NCI-H2171 (cell line): ENCODE measurements at regions not wholly inside any gene's neighbourhood (a gene's known extent, or its start where the extent isn't known, plus 50 kb on each side); places are given as distances from the start of the nearest gene placed in this dataset.
"Not testable (repeated sequence)": the region's sequence is repeated elsewhere in the genome, so short reads cannot be mapped to it uniquely, and the experiment has no call there.

Source experiments
- DNase-seq: peaks from one replicate; lab custom pipeline; 2025; lab: John Stamatoyannopoulos, UW

DNA sequence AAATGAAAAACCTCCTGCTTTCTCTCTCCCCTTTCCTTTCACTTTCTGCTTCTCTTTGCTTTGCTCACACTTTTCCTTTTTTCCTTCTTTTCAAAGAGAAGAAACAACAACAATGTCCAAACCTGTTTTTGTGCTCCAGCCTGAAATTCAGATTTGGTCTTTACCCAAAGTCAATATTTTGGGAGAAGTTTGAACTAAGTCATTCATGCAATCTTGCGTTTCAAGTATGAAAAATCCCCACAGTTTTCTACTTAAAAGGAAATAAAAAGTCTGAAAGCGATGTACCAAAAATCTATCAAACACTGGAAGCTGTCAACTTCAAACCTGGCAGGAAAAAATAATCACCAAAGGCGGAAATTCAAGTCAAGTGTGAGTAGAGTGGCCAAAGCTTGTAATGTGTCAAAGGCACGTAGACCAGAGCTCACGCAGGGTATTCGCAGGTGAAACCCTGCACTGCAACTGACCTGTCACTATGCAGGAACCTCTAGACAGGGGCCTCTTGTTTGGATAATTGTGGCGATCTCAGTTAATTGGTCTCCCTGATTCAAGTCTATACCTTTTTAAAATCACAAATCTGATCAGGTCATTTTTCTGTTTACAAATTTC is 118.8 kb upstream of the GALNT15 start:
- no peak for DNase-seq

DNA sequence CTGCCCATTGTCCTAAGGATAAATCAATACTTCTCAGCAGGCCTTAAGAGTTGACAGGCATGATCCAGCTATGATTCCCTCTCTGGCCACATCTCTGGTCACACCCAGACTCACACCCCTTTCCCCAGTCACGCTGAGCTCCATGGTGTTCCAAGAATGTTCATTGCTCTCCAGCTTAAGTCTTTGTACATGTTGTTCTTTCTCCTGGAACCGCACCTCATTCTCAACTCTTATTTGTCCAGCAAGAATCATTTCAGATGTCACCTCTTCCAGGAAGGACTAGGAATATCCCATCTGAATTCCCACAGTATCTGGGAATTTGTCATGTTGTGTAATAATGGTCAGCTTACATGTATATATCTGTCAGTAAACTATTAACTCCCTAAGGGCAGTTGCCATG is 118.3 kb upstream of the GALNT15 start:
- no peak for DNase-seq

DNA sequence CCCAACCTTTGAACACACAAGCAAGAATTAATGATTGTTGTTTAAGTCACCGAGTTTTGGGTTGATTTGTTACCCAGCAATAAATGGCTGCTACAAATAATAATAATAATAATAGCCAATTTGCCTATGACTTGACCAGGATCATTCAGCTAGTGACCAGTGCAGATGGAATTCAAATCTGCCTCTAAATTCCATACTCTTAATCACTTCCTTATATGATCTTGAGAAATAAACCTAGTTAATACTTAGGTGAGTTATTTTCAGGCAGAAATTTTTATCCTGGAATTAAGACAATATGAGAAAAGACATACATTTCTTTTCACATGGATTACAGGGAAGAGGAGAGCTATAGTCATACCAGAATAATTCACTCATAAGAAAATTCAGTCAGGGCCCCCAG is 116.0 kb upstream of the GALNT15 start:
- no peak for DNase-seq

DNA sequence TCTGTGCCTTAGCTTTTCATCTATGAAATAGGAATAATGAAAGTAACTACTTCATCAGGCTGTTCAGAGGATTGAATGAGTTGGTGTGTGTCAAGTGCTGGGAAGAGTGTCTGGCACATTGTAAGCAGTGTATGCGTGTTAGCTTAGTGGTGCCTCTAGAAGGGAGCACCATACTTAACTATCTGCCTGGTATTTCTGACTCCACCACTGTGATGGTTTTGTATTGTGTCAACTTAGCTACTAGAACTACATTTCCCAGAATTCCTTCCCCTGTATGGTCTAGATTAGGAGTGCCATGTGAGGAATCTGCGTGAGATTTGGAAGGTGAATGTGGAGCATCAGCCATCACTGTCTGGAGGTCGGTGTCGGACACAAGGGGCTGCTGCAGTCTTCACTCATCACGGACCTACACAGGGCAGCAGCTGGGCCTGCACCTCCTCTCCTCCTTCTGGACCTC is 115.4 kb upstream of the GALNT15 start:
- DNase-seq = no peak

DNA sequence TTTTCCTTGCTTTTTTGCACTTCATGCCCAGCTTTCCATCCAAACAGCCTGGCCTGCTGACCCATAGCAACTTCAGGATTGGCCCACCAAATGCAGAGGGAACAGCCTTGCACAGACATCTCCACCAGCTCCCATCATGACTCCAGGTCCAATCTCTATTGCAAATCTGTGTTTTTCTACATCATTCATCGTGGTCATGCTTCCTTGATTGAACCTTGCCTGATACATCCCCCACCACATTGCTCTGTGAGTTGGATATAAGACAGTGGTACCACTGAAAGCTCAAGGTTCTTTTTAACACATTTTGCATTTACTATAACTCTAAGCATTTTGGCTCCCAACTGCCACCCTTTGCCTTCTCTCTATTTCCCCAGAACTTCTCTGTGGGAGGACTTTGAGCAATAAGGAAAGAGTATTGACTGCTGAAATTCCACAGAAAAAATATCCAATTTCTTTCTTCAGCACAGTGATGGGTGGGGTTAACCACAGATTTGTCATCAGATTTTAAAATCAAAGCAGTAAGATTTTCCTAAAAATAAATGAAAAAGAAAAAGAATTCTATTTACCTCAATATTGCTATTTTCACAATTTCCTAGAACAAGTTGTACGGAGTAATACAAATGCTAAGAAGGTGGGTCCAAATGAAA is 114.6 kb upstream of the GALNT15 start:
- DNase-seq = no peak

DNA sequence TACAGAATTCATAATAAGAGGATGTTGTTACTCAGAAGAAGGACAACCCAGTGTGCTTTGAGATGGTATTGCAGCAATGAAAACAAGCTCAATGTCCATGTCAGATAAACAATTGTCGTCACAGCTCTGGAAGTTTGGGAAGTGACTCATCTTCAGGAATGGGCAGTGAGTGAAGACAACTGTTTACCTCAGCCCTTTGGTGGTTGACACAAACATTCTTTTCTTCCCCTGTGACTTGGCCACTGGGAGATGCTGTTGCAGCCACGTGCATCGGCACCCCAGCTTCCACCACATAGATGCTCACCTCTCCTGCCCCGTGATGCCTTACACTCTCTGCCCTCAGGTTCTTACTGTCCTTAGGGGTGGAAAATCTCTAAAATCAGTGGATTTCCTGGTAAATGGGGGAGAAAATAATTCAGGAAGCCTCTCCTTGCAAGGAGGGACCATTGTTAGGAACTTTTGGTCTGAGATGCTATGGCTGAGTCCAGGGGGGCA is 114.1 kb upstream of the GALNT15 start:
- no peak for DNase-seq

DNA sequence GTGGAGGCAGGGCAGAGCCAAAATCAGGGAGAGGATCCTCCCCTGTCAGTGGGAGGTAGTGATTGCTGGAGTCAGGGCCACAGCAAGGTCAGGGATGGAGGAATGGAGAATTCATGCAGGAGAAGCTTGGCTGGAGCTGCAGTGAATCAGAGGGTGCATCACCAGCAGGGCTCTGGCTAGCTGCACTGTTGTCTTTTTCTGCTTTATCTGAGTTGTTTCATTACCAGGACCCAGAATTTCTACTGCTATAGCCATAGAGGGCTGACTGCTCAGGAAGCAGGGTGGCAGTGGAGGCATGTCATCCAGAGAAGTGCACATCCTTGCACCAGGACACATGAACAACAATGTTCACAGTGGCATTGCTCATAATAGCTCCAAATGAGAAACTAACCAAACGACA is 113.5 kb upstream of the GALNT15 start:
- DNase-seq = no peak

DNA sequence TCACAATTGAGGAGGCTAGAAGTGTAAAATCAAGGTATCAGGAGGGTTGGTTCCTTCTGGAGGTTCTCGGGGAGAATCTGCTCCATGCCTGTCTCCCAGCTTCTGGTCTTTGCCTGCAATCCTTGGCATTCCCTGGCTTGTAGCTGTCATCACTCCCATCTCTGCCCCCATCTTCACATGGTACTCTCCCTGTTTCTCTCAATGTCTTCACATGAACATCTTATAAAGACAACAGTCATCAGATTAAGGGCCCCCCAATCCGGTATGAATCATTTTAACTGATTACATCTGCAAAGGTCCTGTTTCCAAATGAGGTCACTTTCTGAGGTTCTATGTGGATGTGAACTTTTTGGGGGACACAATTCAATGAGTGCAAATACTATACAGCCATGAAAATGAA is 113.0 kb upstream of the GALNT15 start:
- no peak for DNase-seq

DNA sequence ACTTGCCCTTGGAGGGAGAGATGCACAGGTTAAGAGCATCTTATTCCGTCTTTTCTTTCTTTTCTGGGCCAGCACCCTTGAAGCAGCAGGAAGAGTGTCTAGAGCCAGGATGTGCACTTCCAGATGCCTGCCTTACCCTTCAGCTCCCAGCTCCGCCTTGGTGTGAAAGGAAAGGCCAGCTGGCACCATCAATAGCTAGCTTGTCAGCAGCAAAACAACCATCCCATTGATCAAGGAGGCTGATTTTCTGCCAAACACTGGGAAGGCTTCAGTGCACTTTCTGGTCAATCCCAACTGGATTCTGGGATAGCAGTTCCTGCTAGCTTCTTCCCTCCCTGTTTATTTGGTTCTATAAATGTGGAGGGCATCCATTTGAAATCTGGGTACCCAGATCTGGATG is 110.9 kb upstream of the GALNT15 start:
- no peak for DNase-seq

DNA sequence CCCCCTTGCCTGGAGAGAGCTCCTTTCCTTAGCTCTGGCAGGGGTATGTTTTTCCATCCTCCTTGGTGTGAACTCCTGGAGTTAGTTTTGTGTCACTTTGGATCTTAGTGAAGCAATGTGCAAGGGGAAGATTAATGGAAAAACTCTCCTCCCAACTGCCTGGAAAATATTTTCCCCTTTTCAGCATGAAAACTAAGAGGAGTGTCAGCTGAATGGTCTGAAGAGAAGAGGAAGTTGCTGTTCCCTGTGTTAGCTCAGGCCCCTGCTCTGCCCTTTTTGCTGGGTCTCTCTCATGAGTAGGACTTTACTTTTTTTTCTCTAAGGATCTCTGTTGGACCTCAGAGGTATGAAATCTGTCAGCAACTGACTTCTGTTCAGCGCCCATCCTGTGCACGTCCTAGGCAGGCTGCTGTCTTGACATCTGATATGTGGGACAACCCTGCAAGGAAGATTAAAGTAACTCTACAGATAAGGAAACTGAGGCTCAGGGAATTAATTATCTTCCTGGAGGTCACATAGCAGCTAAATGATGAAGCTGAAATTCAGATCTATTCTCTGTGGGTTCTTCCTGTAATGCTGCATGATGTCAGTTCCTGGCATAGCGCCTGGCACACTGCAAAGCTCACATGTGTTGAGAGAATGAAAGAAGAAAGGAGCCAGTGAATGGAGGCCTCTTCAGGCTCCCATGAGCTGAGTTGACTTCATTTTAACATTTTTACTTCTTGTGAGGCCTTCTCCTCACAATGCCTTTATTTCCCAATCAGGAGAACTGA is 109.7 kb upstream of the GALNT15 start:
- no peak for DNase-seq

DNA sequence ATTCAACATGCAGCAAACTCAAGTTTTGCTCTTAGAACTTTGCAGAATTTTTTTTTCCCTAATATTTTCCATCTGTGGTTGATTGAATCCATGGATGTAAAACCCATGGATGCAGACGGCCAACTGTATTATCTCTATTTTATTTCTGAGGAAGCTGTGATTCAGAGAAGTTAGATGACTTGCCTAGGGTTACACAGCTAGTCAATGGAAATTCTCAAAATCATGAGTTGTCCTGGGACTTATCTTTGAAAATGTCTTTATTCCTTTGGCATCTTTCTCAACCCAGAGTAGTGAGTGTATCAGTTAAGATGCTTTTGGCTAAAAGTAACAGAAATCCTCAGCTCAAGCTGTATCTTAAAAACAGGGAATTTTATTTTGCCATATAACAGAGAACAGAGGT is 107.9 kb upstream of the GALNT15 start:
- no peak for DNase-seq

DNA sequence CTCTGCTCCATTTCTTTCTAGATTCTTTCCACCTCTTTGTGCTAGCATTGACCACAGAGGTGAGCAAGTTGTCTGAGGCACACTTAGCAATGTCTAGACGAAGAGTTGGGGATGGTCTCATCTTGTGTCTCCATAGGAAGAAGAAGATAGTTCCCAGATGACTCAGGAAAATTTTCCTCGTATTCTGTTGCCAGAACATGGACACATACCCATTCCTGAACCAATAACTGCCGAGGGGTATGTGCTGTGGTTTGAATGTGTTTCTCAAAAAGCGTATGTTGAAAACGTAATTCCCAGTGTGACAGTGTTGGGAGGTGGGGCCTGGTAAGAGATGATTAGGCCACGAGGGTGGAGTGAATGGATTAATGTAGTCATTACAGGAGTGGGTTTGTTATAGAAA is 107.5 kb upstream of the GALNT15 start:
- no peak for DNase-seq

DNA sequence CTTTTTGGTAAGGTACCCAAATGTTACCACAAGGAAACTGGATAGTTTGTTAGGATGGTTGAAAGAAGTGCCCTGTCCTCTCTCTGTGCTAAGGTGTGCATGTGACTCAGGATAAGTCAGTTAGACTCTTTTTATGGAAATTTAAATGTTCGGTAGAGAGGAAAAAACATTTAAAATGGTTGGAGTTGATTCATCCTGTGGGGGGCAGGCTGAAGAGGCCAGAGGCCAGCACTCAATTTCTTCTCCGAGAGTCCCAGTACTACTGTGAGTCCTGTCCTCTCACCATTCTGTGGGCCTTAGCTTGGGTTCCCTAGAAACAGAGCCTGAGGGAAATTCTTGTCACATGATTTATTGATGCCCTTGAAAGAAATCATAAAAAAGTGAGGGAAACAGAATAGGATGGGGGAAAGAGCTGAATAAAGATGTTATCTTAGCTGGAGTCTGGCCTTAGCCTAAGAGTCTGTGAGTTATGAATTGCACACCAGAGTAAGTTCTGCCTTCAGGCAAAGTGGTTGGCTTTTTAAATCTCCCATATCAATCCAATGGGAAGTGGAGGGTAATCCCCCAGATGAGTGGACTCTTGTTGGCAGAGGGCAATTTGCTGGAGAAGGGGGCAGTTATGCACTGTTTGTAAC is 106.5 kb upstream of the GALNT15 start:
- no peak for DNase-seq

DNA sequence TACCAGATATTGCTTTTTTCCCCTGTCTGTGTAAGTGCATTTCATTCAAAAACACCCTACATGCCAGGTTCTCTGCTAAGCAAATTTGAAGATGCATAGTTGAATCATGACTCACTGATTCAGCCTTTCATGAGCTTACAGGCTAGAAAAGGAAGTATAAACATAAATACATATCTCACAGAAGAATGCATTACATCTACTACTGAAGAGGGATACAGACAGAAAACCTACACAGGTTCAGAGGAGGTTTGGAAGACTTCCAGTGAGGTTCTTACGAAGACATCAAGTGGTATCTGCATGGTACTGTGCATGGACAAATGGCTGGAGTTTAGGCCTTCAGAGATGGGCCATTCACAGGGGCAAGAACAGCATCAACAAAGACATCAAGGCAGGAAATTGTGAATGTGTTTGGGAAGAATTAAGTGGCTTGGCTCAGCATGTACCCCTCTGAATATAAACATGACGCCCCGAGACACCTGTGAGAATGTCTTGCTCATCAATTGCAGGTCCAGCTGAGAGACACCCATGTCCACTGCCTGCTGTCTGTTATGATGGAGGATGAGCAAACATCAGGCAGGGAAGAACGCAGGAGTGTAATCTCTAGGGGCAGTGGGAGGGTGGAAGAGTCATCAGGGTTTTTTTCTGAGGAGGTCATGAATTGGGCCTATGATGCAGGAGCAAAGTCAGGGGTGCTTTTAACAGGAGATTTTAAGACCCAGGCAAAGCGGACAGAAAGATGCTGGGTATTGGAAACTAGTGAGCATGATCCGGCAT is 105.1 kb upstream of the GALNT15 start:
- no peak for DNase-seq

DNA sequence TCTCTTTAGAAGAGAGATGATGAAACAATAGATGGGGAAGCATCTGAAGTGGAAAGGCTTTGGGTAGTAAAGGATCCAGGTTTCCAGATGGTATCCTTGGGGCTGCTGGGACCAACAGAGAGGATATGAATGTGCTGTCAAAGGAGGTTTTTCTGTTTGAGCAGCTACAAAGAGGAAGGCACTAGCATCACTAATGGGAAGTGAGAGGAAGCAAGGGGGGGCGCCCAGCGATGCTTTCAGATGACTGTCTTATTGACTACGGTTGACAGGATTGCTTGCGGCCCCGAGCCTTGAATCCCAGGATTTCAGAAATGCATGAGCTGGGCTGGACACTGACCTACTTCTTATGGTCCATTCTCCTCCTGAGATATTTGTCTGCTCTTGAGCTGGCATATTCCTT is 103.8 kb upstream of the GALNT15 start:
- no peak for DNase-seq

DNA sequence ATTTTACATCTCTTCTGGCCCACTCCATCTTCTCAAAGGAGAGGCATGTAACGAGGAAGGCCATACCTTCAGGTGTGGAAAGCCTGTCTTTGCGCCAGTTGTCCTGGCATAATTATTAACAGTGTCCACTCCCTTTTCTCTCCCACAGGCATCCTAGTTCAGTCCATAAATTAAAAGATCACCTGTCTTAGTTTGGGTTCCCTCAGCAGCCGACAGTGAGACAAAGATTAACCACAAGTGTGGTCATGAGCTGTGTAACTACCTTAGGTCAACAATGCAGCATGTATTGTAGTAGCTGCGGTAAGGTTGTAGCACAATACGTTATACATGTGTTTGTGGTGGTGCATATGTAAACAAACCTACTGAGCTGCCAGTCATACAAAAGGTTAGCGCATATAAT is 103.3 kb upstream of the GALNT15 start:
- DNase-seq = no peak

DNA sequence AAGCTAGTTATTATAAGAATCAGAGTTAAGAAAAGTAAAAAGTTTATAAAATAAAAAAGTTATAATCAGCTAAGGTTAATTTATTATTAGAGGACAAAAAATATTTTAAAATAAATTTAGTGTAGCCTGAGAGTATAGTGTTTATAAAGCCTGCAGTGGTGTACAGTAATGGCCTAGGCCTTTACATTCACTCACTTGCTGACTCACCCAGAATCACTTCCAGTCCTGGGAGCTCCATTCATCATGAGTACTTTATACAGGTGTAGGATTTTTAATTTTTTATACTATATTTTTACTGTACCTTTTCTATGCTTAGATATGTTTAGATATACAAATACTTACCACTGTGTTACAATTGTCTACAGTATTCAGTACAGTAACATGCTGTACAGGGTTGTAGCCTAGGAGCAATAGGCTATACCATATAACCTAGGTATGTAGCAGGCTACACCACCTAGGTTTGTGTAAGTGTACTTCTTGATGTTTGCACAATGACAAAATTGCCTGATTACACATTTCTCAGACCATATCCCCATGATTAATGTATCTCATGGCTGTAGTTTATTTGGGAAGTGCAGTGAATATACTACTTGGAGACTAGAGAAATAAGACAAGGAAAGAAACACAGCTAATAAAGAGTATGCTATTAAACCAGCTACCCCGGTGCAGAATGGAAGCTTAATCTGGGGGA is 101.9 kb upstream of the GALNT15 start:
- DNase-seq = no peak

DNA sequence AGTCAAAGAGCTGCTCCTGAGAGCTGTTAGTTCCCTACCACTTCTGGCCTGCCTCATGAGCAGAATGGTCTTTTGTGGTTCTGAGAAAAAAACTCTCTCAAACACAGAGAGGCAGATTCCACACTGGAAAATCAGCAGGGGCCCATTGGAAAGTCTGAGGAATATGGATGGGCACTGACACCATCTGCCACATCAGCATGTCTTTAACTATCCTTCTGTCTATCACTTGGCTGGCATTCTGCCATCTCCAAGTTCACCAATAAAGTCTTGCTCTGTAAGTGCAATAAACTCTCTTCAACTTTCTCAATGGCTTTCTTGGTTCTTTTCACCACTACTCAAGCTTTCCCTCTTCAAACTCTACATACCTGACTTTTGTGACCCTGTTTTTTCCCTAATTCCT is 101.3 kb upstream of the GALNT15 start:
- DNase-seq = no peak

DNA sequence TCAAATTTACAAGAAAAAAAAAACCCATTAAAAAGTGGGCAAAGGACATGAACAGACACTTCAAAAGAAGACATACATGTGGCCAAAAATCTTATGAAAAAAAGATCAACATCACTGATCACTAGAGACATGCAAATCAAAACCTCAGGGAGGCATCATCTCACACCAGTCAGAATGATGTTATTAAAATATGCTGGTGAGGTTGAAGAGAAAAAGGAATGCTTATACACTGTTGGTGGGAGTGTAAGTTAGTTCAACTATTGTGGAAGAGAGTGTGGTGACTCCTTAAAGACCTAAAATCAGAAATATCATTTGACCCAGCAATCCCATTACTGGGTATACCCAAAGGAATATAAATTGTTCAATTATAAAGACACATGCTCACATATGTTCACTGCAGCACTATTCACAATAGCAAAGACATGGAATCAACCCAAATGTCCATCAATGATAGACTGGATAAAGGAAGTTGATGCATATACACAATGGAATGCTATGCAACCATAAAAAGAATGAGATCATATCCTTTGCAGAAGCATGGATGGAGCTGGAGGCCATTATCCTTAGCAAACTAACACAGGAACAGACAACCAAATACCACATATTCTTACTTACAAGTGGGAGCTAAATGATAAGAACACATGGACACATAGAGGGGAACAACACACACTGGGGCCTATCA is 100.3 kb upstream of the GALNT15 start:
- DNase-seq = not testable (repeated sequence)

DNA sequence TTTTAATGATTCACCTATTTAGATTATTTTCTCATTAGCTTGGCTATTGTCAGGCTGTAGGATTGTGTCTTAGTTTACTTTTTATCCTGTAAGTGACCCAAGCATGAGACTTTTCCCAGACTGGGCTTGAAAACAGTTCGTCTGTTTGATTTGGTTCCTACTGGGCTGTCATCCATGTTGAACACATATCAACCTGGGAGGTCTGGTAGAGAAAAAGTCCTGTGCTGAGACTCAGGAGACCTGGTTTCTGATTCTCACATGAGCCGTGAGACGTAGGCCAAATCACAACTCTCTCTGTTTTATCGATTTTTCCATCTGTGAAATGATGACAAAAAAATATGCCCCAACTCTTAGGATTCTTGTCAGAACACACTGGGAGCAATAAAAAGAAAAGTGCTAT is 98.8 kb upstream of the GALNT15 start:
- DNase-seq = no peak

DNA sequence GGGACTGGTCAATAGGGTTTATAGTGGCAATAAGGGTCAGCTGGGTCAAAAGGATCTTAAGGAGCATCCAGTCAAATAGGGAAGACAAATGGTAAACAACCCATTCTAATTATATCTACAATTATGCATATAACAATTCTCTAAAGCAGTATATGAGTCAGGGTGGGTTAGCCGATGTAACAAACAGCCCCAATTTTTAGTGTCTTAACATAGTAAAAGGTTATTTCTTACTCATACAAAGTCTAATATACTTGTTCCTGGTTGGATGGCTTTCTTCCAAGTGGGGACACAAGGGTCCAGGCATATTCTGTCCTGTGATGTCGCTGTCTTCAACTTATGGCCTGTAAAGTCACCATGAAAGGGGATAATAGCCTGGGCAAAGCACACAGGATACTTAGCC is 97.9 kb upstream of the GALNT15 start:
- no peak for DNase-seq
